ENCODE measurements at regions not wholly inside any gene's neighbourhood (a gene's known extent, or its start where the extent isn't known, plus 50 kb on each side); places are given as distances from the start of the nearest gene placed in this dataset.
"Not testable (repeated sequence)": the region's sequence is repeated elsewhere in the genome, so short reads cannot be mapped to it uniquely, and the experiment has no call there.

- no peak for DNase-seq (ENCODE audit: low read depth in 1 of 2, low spot score in 1 of 2)
Observed at GRCh38 chr21:14757533-14758327, 211.6 kb upstream of the SAMSN1 start.

- DNase-seq (ENCODE audit: low read depth in 1 of 2, low spot score in 1 of 2): no peak
Observed at GRCh38 chr21:14755086-14755485, 209.0 kb upstream of the SAMSN1 start.

- no peak for DNase-seq (ENCODE audit: low read depth in 1 of 2, low spot score in 1 of 2)
Observed at GRCh38 chr21:14754682-14755081, 208.6 kb upstream of the SAMSN1 start.

- no peak for DNase-seq (ENCODE audit: low read depth in 1 of 2, low spot score in 1 of 2)
Observed at GRCh38 chr21:14754259-14754604, 208.1 kb upstream of the SAMSN1 start.

- no peak for DNase-seq (ENCODE audit: low read depth in 1 of 2, low spot score in 1 of 2)
Observed at GRCh38 chr21:14753466-14754258, 207.5 kb upstream of the SAMSN1 start.

- no peak for DNase-seq (ENCODE audit: low read depth in 1 of 2, low spot score in 1 of 2)
Observed at GRCh38 chr21:14753069-14753465, 207.0 kb upstream of the SAMSN1 start.

- DNase-seq (ENCODE audit: low read depth in 1 of 2, low spot score in 1 of 2): no peak
Observed at GRCh38 chr21:14752345-14752909, 206.3 kb upstream of the SAMSN1 start.

GRCh38 chr21:14751602-14752344 lies 205.7 kb upstream of the SAMSN1 start:
- no peak for DNase-seq (ENCODE audit: low read depth in 1 of 2, low spot score in 1 of 2)

GRCh38 chr21:14751011-14751410 lies 204.9 kb upstream of the SAMSN1 start:
- DNase-seq (ENCODE audit: low read depth in 1 of 2, low spot score in 1 of 2): no peak

- DNase-seq (ENCODE audit: low read depth in 1 of 2, low spot score in 1 of 2): no peak
Observed at GRCh38 chr21:14750041-14750440, 203.9 kb upstream of the SAMSN1 start.

- DNase-seq (ENCODE audit: low read depth in 1 of 2, low spot score in 1 of 2): no peak
Observed at GRCh38 chr21:14748662-14749061, 202.5 kb upstream of the SAMSN1 start.

- DNase-seq (ENCODE audit: low read depth in 1 of 2, low spot score in 1 of 2): no peak
Observed at GRCh38 chr21:14744368-14744767, 198.3 kb upstream of the SAMSN1 start.

- DNase-seq (ENCODE audit: low read depth in 1 of 2, low spot score in 1 of 2): no peak
Observed at GRCh38 chr21:14742119-14742518, 196.0 kb upstream of the SAMSN1 start.

- no peak for DNase-seq (ENCODE audit: low read depth in 1 of 2, low spot score in 1 of 2)
Observed at GRCh38 chr21:14741256-14741655, 195.1 kb upstream of the SAMSN1 start.

GRCh38 chr21:14740692-14741091 lies 194.6 kb upstream of the SAMSN1 start:
- no peak for DNase-seq (ENCODE audit: low read depth in 1 of 2, low spot score in 1 of 2)

- DNase-seq (ENCODE audit: low read depth in 1 of 2, low spot score in 1 of 2): no peak
Observed at GRCh38 chr21:14740116-14740515, 194.0 kb upstream of the SAMSN1 start.

- no peak for DNase-seq (ENCODE audit: low read depth in 1 of 2, low spot score in 1 of 2)
Observed at GRCh38 chr21:14739590-14739989, 193.5 kb upstream of the SAMSN1 start.

GRCh38 chr21:14738576-14738975 lies 192.5 kb upstream of the SAMSN1 start:
- not testable (repeated sequence) for DNase-seq (ENCODE audit: low read depth in 1 of 2, low spot score in 1 of 2)

- peak in 1 of 2 donors; percentile 65 for DNase-seq (ENCODE audit: low read depth in 1 of 2, low spot score in 1 of 2)
Observed at GRCh38 chr21:14737922-14738321, 191.8 kb upstream of the SAMSN1 start.

- no peak for DNase-seq (ENCODE audit: low read depth in 1 of 2, low spot score in 1 of 2)
Observed at GRCh38 chr21:14737284-14737691, 191.2 kb upstream of the SAMSN1 start.

GRCh38 chr21:14736672-14737071 lies 190.6 kb upstream of the SAMSN1 start:
- DNase-seq (ENCODE audit: low read depth in 1 of 2, low spot score in 1 of 2): no peak

Measured in activated CD4-positive, alpha-beta T cell treated with anti-CD3 and anti-CD28 coated beads, Interleukin-2, amount 50 U/mL, for 24 hours (primary cell).